GM23338 (cell line): ENCODE measurements at regions not wholly inside any gene's neighbourhood (a gene's known extent, or its start where the extent isn't known, plus 50 kb on each side); places are given as distances from the start of the nearest gene placed in this dataset.

ENCODE experiments used
- ATAC-seq: fragments of 200-7000 bp; cut with Tn5 transposase; 3 replicates; pipeline ENCODE4 v1.9.1; 2020
- DNase-seq: peaks from one replicate; pipeline ENCODE4 v3.0.0-alpha.2; 2015; ENCODE audit warnings: low spot score
- H2AFZ ChIP-seq: fragments of 200-600 bp; sonication (generic); 2 replicates; pipeline ENCODE4 v1.8.0; 2016; ENCODE audit warnings: antibody characterized with exemption, mild to moderate bottlenecking, moderate library complexity
- H3F3A ChIP-seq: fragments of 200-600 bp; sonication (generic); replicated peaks from 2 replicates; pipeline ENCODE4 v1.8.0; 2017; ENCODE audit warnings: antibody characterized with exemption, mixed run types, low read depth
- H3K27ac ChIP-seq: fragments of 200-600 bp; sonication (generic); 2 replicates; pipeline ENCODE4 v1.6.1; 2016; ENCODE audit warnings: low read depth
- H3K27me3 ChIP-seq: fragments of 200-600 bp; sonication (generic); 2 replicates; pipeline ENCODE4 v1.8.0; 2016; ENCODE audit warnings: mild to moderate bottlenecking, mixed run types, moderate library complexity; ENCODE audit not compliant: insufficient read depth
- H3K36me3 ChIP-seq: fragments of 200-600 bp; sonication (generic); 2 replicates; pipeline ENCODE4 v1.8.0; 2016; ENCODE audit warnings: mild to moderate bottlenecking; ENCODE audit not compliant: insufficient read depth
- H3K4me1 ChIP-seq: fragments of 200-600 bp; sonication (generic); 2 replicates; pipeline ENCODE4 v1.8.0; 2016; ENCODE audit warnings: mild to moderate bottlenecking, moderate library complexity; ENCODE audit not compliant: insufficient read depth
- H3K4me2 ChIP-seq: fragments of 200-600 bp; sonication (generic); 2 replicates; pipeline ENCODE4 v1.7.1; 2017; ENCODE audit warnings: mixed run types
- H3K4me3 ChIP-seq: fragments of 200-600 bp; sonication (generic); 2 replicates; pipeline ENCODE4 v1.6.1; 2016; ENCODE audit warnings: mixed run types
- H3K79me2 ChIP-seq: fragments of 200-600 bp; sonication (generic); replicated peaks from 2 replicates; pipeline ENCODE4 v1.8.0; 2017; ENCODE audit warnings: mild to moderate bottlenecking; ENCODE audit not compliant: insufficient read depth
- H3K9me2 ChIP-seq: fragments of 200-600 bp; sonication (generic); 2 replicates; pipeline ENCODE4 v1.8.0; 2017; ENCODE audit not compliant: insufficient read depth
- H4K20me1 ChIP-seq: fragments of 200-600 bp; sonication (generic); replicated peaks from 2 replicates; pipeline ENCODE4 v1.8.0; 2017; ENCODE audit warnings: mild to moderate bottlenecking; ENCODE audit not compliant: insufficient read depth
- H3K27ac Mint-ChIP-seq: 2 replicates; pipeline ENCODE4 v1.8.0; 2020; ENCODE audit warnings: inconsistent platforms, mild to moderate bottlenecking, moderate library complexity, mixed read lengths
- H3K27me3 Mint-ChIP-seq: 3 replicates; pipeline ENCODE4 v1.8.0; 2022; ENCODE audit warnings: low read depth, mild to moderate bottlenecking, moderate library complexity, mixed read lengths, inconsistent platforms; ENCODE audit not compliant: insufficient read depth, poor library complexity
- H3K36me3 Mint-ChIP-seq: 3 replicates; pipeline ENCODE4 v1.8.0; 2021; ENCODE audit warnings: low read depth, mild to moderate bottlenecking, inconsistent platforms, moderate library complexity, mixed read lengths
- H3K4me1 Mint-ChIP-seq: 3 replicates; pipeline ENCODE4 v1.8.0; 2020; ENCODE audit warnings: mild to moderate bottlenecking, inconsistent platforms, mixed read lengths
- H3K4me3 Mint-ChIP-seq: 3 replicates; pipeline ENCODE4 v1.8.0; 2021; ENCODE audit warnings: moderate library complexity, mild to moderate bottlenecking, inconsistent platforms, mixed read lengths
- H3K9me3 Mint-ChIP-seq: 3 replicates; pipeline ENCODE4 v1.8.0; 2020; ENCODE audit warnings: moderate library complexity, mild to moderate bottlenecking, inconsistent platforms, mixed read lengths
- ETS1 ChIP-seq: IDR thresholded peaks from 2 replicates; pipeline ENCODE4 v1.6.1; 2016; ENCODE audit warnings: antibody characterized with exemption
- EZH2 ChIP-seq: fragments of 200-600 bp; sonication (generic); IDR thresholded peaks from one replicate; pipeline ENCODE4 v1.8.0; 2017; ENCODE audit warnings: antibody characterized with exemption, mild to moderate bottlenecking, low read depth; ENCODE audit not compliant: unreplicated experiment
- JUNB ChIP-seq: IDR thresholded peaks from one replicate; pipeline ENCODE4 v1.6.1; 2016; ENCODE audit warnings: antibody characterized with exemption; ENCODE audit not compliant: unreplicated experiment
- NANOG ChIP-seq: IDR thresholded peaks from 2 replicates; pipeline ENCODE4 v1.6.1; 2016; ENCODE audit warnings: antibody characterized with exemption, borderline replicate concordance
- POLR2AphosphoS5 ChIP-seq: IDR thresholded peaks from 2 replicates; pipeline ENCODE4 v1.6.1; 2016; ENCODE audit warnings: antibody characterized with exemption, low read depth
- ZNF114 ChIP-seq: fragments of 250-450 bp; sonication (Bioruptor Pico); IDR thresholded peaks from 2 replicates; pipeline ENCODE4 v1.5.0; 2020; ENCODE audit warnings: mild to moderate bottlenecking, moderate library complexity
- ZNF331 ChIP-seq: fragments of 250-450 bp; sonication (Bioruptor Pico); IDR thresholded peaks from 2 replicates; pipeline ENCODE4 v1.5.0; 2020; ENCODE audit warnings: low read depth, mild to moderate bottlenecking, moderate library complexity
- TF ChIP-seq, protein P1 (sequence below), 2 experiments: fragments of 200-600 bp in 1 of 2; sonication (generic) in 1 of 2; conservative IDR thresholded peaks; 2 replicates each; pipeline versions ENCODE4 v1.5.1 to v1.6.1; 2016 to 2017; ENCODE audit warnings: antibody characterized with exemption in 2 of 2, low read depth in 2 of 2, mild to moderate bottlenecking in 2 of 2, moderate library complexity in 1 of 2
- TF ChIP-seq, protein P2 (sequence below): IDR thresholded peaks from one replicate; pipeline ENCODE4 v1.6.1; 2018; ENCODE audit warnings: antibody characterized with exemption; ENCODE audit not compliant: unreplicated experiment

- DNase-seq (no peak), ATAC-seq (no peak)
- Mint-ChIP-seq H3K4me1 (no peaks in the 10 kb centered on the region), H3K9me3 (peaks cover 1% of the 10 kb centered on the region), H3K27me3 (no peaks in the 10 kb centered on the region), H3K4me3 (no peak overlapping the region), H3K27ac (no peak overlapping the region), H3K36me3 (no peaks in the 10 kb centered on the region)
- no peaks in the 10 kb centered on the region for H3K36me3 ChIP-seq
- H3K4me3 ChIP-seq: no peak overlapping the region
- no peaks in the 10 kb centered on the region for H3K79me2 ChIP-seq
- no peaks in the 10 kb centered on the region for H3F3A ChIP-seq
- H3K4me2 ChIP-seq: no peak overlapping the region
- no peak overlapping the region for H2AFZ ChIP-seq
- no peaks in the 10 kb centered on the region; the same call in 1 of the 2 replicates for H3K9me2 ChIP-seq
- no peaks in the 10 kb centered on the region for H3K27me3 ChIP-seq
- H3K27ac ChIP-seq: no peak overlapping the region
- no peaks in the 10 kb centered on the region for H4K20me1 ChIP-seq
- TF ChIP-seq, protein P1, sequence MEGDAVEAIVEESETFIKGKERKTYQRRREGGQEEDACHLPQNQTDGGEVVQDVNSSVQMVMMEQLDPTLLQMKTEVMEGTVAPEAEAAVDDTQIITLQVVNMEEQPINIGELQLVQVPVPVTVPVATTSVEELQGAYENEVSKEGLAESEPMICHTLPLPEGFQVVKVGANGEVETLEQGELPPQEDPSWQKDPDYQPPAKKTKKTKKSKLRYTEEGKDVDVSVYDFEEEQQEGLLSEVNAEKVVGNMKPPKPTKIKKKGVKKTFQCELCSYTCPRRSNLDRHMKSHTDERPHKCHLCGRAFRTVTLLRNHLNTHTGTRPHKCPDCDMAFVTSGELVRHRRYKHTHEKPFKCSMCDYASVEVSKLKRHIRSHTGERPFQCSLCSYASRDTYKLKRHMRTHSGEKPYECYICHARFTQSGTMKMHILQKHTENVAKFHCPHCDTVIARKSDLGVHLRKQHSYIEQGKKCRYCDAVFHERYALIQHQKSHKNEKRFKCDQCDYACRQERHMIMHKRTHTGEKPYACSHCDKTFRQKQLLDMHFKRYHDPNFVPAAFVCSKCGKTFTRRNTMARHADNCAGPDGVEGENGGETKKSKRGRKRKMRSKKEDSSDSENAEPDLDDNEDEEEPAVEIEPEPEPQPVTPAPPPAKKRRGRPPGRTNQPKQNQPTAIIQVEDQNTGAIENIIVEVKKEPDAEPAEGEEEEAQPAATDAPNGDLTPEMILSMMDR (conservative IDR thresholded peaks at IDR 0.05; ENCODE audit: low read depth in 2 of 2): no peak
- no peak for TF ChIP-seq ZNF331 (CRISPR knock-in tag)
- no peaks in the 10 kb centered on the region for H3K4me1 ChIP-seq
Observed at GRCh38 chr13:76813000-76813691, 73.1 kb downstream of the KCTD12 start.

GRCh38 chr13:76812206-76812897 lies 73.9 kb downstream of the KCTD12 start:
- H3K4me1 Mint-ChIP-seq: no peaks in the 10 kb centered on the region
- no peak overlapping the region for H3K4me2 ChIP-seq
- H3K27me3 ChIP-seq: no peaks in the 10 kb centered on the region
- no peaks in the 10 kb centered on the region for H3K36me3 ChIP-seq
- H3F3A ChIP-seq: no peaks in the 10 kb centered on the region
- H3K36me3 Mint-ChIP-seq: no peaks in the 10 kb centered on the region
- no peak for ATAC-seq
- H3K4me3 Mint-ChIP-seq: no peak overlapping the region
- H3K27me3 Mint-ChIP-seq: no peaks in the 10 kb centered on the region
- H3K9me2 ChIP-seq: peaks cover 5% of the 10 kb centered on the region; the same call in 1 of the 2 replicates
- H3K4me1 ChIP-seq: no peaks in the 10 kb centered on the region
- H3K27ac ChIP-seq: no peak overlapping the region
- no peak for DNase-seq
- no peaks in the 10 kb centered on the region for H3K79me2 ChIP-seq
- H2AFZ ChIP-seq: no peak overlapping the region
- H3K9me3 Mint-ChIP-seq: peaks cover 5% of the 10 kb centered on the region
- H3K4me3 ChIP-seq: no peak overlapping the region
- H4K20me1 ChIP-seq: no peaks in the 10 kb centered on the region
- H3K27ac Mint-ChIP-seq: no peak overlapping the region
- TF ChIP-seq JUNB: no peak
- TF ChIP-seq EZH2: no peak
- no peak for TF ChIP-seq ZNF114 (CRISPR knock-in tag)
- no peak for TF ChIP-seq NANOG
- no peak for TF ChIP-seq POLR2AphosphoS5
- TF ChIP-seq ZNF331 (CRISPR knock-in tag): no peak
- TF ChIP-seq, protein P1 (conservative IDR thresholded peaks at IDR 0.05; ENCODE audit: low read depth in 2 of 2): no peak
- TF ChIP-seq, protein P2, sequence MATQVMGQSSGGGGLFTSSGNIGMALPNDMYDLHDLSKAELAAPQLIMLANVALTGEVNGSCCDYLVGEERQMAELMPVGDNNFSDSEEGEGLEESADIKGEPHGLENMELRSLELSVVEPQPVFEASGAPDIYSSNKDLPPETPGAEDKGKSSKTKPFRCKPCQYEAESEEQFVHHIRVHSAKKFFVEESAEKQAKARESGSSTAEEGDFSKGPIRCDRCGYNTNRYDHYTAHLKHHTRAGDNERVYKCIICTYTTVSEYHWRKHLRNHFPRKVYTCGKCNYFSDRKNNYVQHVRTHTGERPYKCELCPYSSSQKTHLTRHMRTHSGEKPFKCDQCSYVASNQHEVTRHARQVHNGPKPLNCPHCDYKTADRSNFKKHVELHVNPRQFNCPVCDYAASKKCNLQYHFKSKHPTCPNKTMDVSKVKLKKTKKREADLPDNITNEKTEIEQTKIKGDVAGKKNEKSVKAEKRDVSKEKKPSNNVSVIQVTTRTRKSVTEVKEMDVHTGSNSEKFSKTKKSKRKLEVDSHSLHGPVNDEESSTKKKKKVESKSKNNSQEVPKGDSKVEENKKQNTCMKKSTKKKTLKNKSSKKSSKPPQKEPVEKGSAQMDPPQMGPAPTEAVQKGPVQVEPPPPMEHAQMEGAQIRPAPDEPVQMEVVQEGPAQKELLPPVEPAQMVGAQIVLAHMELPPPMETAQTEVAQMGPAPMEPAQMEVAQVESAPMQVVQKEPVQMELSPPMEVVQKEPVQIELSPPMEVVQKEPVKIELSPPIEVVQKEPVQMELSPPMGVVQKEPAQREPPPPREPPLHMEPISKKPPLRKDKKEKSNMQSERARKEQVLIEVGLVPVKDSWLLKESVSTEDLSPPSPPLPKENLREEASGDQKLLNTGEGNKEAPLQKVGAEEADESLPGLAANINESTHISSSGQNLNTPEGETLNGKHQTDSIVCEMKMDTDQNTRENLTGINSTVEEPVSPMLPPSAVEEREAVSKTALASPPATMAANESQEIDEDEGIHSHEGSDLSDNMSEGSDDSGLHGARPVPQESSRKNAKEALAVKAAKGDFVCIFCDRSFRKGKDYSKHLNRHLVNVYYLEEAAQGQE: no peak
- no peak for TF ChIP-seq ETS1
